GM12892 (cell line): ENCODE measurements at regions not wholly inside any gene's neighbourhood (a gene's known extent, or its start where the extent isn't known, plus 50 kb on each side); places are given as distances from the start of the nearest gene placed in this dataset.

ENCODE experiments used
- POLR2A ChIP-seq: IDR thresholded peaks from 2 replicates; pipeline ENCODE4 v1.6.1; 2011; ENCODE audit warnings: low read depth, low read length, control low read depth
- TAF1 ChIP-seq: IDR thresholded peaks from 2 replicates; pipeline ENCODE4 v1.6.1; 2011; ENCODE audit warnings: low read depth, mild to moderate bottlenecking, control low read depth, low read length, borderline replicate concordance

DNA sequence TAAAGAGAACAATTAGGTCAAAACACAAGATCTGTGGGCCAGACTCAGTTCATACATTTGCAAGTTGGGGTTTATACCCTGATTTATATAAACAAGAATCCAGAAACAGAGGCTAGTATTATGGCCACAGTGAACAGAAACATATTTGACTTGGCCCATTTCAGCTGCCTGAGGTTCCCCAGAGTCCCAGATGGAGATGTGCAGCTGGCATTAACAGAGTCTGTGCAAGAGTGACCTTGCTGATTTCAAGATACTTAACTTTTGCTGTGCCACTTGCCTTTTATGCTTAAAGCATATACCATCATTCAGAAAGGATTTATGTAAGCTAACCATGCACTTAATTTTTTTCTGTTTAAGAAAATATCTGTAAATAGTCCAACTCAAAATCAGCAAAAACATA is 636.3 kb downstream of the TRIB2 start:
- no peak for TF ChIP-seq POLR2A
- no peak for TF ChIP-seq TAF1
